ENCODE measurements at regions not wholly inside any gene's neighbourhood (a gene's known extent, or its start where the extent isn't known, plus 50 kb on each side); places are given as distances from the start of the nearest gene placed in this dataset.

GRCh38 chr4:41438931-41439297, 99.0 kb upstream of the LIMCH1 start (continued):
- TF ChIP-seq CEBPZ (IDR thresholded peaks at IDR 0.05; ENCODE audit: low read depth, low read length), result no peak

GRCh38 chr4:41442810-41443209, 95.1 kb upstream of the LIMCH1 start:
- POLR2A ChIA-PET, result no interaction called here
- Histone ChIP-seq H3K36me3 (ENCODE audit: control insufficient read depth in 2 of 2, insufficient read depth in 2 of 2, low read length in 1 of 2) (no peaks in the 10 kb centered on the region), H3K9ac (ENCODE audit: control insufficient read depth, insufficient read depth, low read length) (no peak overlapping the region), H3K4me2 (ENCODE audit: control insufficient read depth, insufficient read depth) (no peak overlapping the region), H3K4me1 (ENCODE audit: control insufficient read depth, insufficient read depth, low read length) (no peaks in the 10 kb centered on the region), H3K4me3 (no peak overlapping the region), H3K79me2 (ENCODE audit: control insufficient read depth, insufficient read depth, low read length) (no peaks in the 10 kb centered on the region), H3K9me3 (replicated peaks; ENCODE audit: control insufficient read depth, insufficient read depth, low read length) (no peaks in the 10 kb centered on the region), H2AFZ (ENCODE audit: control insufficient read depth, low read depth, low read length) (no peak overlapping the region), H3K27me3 (replicated peaks in 1 of 2; ENCODE audit: control insufficient read depth in 2 of 2, insufficient read depth in 2 of 2, low read length in 1 of 2) (no peaks in the 10 kb centered on the region), H3K27ac (ENCODE audit: control insufficient read depth, insufficient read depth) (no peak overlapping the region), H4K20me1 (ENCODE audit: control insufficient read depth, insufficient read depth) (no peaks in the 10 kb centered on the region)
- FAIRE-seq (no peak), DNase-seq (ENCODE audit: low read depth, low spot score) (no peak), ATAC-seq (no peak)
- intact Hi-C loops (cut with micrococcal nuclease; ENCODE audit: unreplicated experiment), result no loop called here
- CTCF ChIA-PET, result interaction anchor here (1.0 kb wide), 1 partner anchor 464 kb away, joined by 3 read pairs; no protein-coding TSS in a partner anchor
- SMC1A ChIA-PET (ENCODE audit: uncharacterized antibody, unreplicated experiment), result no interaction called here
- BruUV-seq (replicated peaks), result no TSS peak
- no peak for TF ChIP-seq PAX8 (IDR thresholded peaks at IDR 0.05)
- no peak for TF ChIP-seq NR2C1 (IDR thresholded peaks at IDR 0.05)
- no peak for TF ChIP-seq SMC3 (IDR thresholded peaks at IDR 0.05; ENCODE audit: borderline replicate concordance, low read length)
- TF ChIP-seq RB1 (IDR thresholded peaks at IDR 0.05; ENCODE audit: borderline replicate concordance), result no peak
- TF ChIP-seq TAF1 (IDR thresholded peaks at IDR 0.05; ENCODE audit: borderline replicate concordance, low read depth, low read length), result no peak
- no peak for TF ChIP-seq ATF7 (IDR thresholded peaks at IDR 0.05; ENCODE audit: low read depth)
- TF ChIP-seq TCF3 (IDR thresholded peaks at IDR 0.05; ENCODE audit: borderline replicate concordance, insufficient read depth, low read depth, low read length), result no peak
- TF ChIP-seq ZNF274 (IDR thresholded peaks at IDR 0.05; ENCODE audit: insufficient read depth, insufficient read length), result no peak
- no peak for TF ChIP-seq ZZZ3 (IDR thresholded peaks at IDR 0.05; ENCODE audit: control insufficient read depth, insufficient read length, low read depth)
- no peak for TF ChIP-seq SMARCA5 (IDR thresholded peaks at IDR 0.05)
- RAD21 ChIA-PET (ENCODE audit: unreplicated experiment), result no interaction called here
- in situ Hi-C loops (cut with MboI), result no loop called here
